Activated CD4-positive, alpha-beta T cell treated with anti-CD3 and anti-CD28 coated beads for 4 hours (primary cell): ENCODE measurements at regions not wholly inside any gene's neighbourhood (a gene's known extent, or its start where the extent isn't known, plus 50 kb on each side); places are given as distances from the start of the nearest gene placed in this dataset.

Experiments used
- DNase-seq, 2 donors: peaks; one replicate each; pipeline ENCODE4 v3.0.0-alpha.2; 2020

DNA sequence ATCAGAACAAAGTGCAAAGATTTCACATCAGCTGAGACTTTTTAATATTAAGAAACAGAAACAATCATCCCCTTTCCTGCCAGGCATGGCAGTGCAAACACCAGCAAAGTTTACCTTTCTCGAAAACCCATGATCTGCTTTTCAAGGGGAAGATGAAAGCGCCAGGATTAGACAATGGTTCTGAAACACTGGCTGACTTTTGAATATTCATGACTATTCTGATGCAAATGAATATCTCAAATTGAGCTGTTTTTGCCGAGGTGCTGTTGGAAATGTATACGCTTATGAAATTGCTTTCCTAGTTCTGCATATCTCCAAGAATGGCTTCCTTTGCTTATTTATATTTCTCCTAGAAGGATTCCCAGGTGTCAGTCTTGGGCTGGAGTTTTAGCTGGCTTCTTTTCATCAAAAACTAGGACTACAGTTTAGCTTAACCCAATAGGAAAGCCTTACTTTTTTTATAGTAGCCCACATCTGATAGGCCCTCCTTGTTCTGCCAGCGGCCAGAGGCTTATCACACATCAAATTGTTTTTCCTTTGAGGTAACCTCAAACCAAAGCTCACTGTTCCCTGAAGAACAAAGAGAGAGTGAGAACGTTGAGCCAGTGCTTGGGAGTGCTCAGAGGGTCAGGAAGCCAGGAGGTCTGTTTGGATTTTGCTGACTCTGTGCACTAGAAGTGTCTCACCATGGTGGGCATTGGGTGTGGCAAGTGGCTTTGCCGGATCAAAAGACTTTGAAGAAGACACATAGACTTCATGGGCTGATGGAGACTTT lies 74.0 kb upstream of the PLCL2 start:
- DNase-seq: no peak

DNA sequence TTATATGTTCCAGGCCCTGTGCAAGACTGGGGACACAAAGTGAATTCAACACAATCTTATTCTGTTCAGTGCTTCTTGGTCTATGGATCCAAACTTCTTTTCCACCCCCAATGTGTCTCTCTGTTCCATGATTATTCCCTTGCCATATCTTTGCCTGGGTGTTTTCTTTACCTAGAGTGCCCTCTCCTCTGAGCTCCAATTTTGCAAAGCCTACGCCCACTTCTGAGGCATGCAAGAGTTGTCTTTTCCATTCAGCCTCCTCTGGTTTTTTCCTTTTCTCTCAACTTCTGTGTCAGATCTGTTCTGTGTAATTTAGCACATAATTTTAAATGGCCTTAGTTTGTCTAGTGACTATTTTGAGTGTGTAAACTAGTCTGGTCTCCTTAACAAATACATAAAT lies 72.8 kb upstream of the PLCL2 start:
- DNase-seq: no peak

DNA sequence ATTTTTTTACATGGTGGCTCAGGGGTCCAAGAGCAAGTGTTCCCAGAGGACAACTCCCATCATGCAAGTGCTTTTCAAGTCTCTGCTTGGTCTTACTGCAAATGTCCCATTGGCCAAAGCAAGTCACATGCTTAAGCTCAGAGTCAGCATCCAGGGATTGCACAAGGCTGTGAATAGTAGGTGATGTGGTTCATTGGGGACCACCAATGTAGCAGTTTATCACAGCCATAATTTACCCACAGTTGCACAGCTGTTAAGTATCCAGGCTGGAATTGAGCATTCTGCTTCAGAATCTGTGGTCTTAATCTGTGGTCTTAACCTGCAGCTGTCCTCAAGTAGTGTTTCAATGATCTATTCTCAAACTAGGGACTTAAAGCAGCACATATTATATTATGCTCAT lies 71.4 kb upstream of the PLCL2 start:
- DNase-seq: no peak

DNA sequence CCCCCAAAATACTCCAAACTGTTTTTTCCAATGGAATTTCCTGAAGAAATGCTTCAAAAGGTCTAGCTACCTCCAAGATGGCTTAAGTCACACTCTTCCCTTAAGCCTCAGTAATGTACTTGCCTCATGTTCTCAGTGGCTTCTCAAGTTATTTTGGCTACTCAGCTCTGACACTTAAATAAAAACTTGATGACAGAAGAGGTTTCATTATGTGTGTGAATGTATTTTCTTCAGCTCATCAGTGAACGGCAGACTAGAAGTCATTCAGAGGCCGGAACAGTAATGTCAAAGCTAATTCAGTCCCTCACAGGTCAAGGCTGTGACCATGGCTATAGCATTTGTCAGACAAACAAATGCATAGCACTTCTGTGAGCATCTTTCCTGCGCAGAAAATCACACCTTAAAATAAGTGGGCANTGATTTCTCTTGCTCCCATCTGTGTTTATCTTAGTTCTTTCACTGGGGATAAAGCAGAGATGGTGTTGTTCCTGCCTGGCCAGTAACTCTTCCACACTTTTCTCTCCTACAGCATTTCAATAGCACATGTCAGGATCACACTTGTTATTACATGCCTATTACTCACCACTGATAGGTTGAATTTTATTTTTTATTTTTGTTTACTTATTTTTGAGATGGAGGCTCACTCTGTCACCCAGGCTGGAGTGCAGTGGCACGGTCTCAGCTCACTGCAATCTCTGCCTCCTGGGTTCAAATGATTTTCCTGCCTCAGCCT lies 68.5 kb upstream of the PLCL2 start:
- DNase-seq: no peak

DNA sequence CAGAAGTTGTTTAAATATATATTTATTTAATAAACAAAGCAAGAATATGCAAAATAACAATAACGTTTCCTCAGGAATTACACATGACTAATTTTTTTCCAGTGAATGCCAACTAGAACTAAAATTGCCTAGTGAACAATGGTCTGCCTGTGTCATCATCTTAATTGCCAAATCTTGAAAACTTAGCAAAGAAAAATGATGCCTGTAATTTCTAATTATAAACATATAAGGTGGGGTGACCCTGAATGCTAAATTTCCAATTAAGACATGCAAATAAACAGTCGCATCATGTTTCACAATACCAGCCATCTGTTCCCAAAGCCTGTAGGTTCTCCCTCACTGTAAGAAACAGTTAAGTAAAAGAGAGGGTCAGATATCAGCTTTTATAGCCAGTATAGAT lies 67.6 kb upstream of the PLCL2 start:
- no peak for DNase-seq

DNA sequence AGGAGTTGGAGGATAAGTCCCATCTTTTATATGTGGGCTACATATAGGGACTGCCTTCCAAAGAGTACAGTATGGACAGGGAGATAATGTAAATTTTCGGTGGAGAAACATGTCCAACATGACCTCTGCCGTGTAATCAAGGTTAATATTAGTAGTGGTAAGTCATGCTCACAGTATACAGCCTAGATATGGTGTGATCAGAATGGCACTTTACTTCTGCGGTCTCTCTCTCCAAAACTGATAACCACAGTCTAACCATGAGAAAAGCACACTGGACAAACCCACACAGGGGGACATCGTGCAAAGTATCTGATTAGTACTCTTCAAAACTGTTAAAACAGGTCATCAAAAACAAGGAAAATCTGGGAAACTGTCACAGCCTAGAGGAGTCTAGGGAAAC lies 66.6 kb upstream of the PLCL2 start:
- DNase-seq: no peak

DNA sequence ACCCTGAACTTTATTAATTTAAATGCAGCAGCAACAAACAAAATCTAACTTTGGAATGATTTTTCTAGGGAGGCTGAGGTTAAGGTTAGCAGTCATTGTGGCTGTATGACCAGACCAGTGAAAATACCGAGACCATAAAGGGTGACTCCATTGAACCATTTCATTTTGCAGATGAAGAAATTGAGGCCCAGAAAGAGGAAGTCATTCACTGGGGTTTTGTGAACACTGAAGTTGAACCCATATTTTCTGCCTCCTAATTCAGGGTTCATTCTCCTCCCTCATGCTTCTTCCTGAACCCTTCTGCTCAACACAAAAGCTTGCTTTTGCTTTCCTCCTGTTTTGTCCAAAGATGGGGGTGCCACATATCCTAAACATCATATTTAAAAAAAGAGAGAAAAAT lies 65.8 kb upstream of the PLCL2 start:
- no peak for DNase-seq

DNA sequence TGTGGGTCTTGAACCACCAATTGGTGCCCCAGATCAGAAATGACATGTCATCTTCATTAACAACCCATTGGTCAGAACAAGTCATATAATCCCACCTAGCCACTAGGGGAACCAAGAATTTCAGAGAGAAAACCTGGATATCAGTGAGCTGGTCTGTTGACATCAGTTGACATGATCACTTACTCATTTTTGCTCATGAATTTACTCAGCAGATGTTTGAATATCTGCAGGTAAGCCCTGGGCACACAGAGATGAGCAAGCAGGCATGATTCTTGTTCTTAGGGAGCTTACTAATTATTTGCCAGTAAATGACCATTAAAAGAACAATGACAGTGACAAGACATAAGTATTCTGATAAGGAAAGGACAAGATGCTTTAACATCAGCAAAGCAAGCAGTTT lies 64.3 kb upstream of the PLCL2 start:
- no peak for DNase-seq

DNA sequence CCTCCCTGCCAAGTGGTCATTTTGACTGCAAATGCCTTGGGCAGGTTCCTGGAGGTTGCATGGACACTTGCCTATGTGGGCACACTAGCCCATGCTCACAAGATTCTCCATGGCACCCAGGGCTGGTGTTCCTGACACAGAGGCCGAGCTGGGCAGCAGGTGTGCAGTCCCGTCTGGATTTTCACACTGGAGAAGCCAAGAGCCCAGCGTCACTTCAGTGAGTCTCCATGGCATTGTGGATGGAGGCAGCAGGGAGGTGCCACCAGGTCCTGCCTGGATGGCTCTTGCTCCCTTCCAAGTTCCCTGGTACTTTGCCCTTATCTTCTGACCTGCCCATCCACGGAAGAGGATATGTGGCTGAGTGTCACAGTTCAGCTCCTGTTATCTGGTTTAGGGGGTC lies 63.7 kb upstream of the PLCL2 start:
- no peak for DNase-seq

DNA sequence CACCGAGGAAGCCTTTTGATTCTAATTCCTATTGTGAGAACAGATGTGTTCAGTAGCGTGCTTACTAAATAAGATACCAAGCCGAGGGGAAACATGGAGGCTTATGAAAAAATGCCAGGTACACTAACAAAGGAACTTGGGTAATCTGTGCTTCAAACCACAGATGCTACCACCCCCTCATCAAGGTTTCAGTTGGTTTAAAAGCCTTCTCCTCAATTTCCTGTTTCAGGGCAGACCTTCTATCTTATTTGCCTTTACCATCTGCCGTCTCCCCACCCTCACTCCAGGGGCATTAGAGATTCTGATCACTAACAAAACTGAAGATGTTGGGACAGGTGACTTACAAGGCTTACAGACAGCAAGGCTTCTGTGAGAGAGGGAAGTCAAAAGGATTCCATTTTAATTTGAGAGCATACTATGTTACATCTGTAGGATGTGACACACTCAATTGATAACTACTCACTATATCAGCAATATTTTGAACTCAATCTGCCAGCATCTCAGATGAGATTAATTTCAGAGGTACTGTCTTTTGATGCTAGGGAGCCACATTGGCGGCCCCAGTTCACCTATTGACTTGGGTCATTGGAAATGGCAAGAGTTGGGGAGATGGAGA lies 60.6 kb upstream of the PLCL2 start:
- peak in 1 of 2 donors; percentile 19 for DNase-seq

DNA sequence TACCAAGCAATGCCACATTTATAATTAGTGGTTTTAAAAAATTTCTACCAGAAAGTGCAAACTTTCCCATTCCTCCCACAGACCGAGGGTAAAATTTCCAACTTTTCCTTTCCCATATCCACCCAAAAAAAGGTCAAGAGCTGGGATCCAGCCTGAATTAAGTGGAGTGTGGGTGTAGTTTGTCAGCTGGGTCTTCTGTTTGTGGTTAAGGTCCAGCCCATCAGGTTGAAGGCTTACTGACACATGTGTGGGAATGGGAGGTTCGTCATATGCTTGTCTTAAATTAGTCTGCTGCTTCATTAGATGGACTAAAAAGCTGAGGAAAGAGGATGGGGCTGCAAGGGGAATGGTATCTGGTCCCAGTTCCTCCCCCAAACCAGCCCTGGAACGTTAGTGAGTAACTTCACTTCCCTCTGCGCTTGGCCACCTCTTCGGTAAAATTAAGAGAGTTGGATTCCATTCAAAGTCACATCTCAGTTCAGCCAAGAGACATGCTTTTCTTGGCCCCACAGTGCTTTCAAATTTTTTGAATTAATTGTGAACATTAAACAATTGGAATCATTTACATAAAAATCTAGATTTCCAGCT lies 59.0 kb upstream of the PLCL2 start:
- no peak for DNase-seq

DNA sequence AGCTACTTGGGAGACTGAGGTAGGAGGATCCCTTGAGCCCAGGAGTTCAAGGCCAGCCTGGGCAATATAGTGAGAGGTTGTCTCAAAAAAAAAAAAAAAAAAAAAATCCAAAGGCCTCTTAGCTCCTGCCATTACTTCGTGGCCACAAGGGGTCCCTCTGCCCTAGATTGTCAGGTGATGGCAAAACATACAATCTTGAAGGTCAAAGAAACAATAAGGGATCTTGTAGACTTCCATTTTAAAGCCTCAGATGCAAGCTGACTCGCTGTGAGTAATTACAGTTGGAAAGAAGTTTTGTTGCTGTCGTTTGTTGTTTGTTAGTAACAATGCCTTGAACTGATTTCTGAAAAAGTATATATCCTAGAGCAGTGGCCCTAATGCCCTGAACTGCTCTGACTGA lies 55.9 kb upstream of the PLCL2 start:
- peak; percentile 52 to 58 for DNase-seq

DNA sequence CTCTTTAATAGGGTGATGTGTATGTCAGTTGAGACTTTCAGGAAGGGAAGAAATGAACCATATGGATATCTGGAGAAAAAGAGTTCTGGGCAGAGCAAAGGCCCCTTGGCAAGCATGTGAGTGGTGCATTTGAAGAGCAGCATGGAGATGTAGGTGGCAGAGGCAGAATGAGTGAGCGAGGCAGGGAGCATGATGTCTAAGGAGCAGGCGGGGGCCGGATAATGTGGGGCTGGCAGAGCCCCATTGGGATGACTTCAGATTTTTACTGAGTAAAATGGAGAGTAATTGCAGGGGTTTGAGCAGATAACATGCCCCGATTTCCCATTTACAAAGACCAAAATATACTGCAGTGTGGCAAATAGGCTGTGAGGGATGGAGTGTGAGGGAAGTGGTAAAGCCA lies 52.9 kb upstream of the PLCL2 start:
- DNase-seq: no peak

DNA sequence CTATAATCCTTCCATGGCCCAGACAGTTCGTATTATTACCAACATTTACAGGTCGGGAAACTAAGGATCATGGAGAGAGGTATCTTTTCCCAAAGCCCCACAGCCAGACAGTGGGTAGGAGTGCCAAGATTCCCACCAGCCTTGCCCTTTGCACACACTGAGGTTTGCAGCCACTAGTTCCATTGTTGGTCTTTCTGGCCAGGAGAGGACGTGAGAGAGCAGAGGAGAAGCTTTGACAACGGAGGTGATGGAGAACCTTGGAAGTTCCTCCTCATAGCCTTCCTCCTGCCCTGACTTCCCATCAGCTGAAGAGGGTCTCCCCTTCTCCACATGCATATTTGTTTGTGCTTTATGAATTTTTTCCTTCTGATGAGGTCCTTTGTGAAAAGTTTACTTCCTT lies 50.5 kb upstream of the PLCL2 start:
- no peak for DNase-seq

DNA sequence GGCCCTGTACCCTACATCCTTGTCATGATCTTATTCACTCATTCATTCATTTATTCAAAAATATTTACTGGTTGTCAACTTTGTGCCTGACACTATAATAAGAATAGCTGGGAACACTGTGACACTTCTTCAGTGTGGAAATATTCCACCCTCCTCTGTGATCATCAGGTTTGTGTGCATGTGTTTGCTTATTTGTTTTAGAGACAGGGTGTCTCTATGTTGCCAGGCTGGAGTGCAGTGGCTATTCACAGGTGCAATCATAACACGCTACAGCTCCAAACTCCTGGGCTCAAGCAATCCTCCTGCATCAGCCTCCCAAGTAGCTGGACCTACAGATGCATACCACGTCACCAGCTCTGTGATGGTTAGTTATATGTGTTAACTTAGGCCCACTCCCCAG lies 50.0 kb upstream of the PLCL2 start:
- no peak for DNase-seq
